Panc1 (cell line): ENCODE measurements at regions not wholly inside any gene's neighbourhood (a gene's known extent, or its start where the extent isn't known, plus 50 kb on each side); places are given as distances from the start of the nearest gene placed in this dataset.

Source experiments
- ATAC-seq: fragments of 200-7000 bp; cut with Tn5 transposase; 2 replicates; pipeline ENCODE4 v1.9.1; 2020; ENCODE audit warnings: mild to moderate bottlenecking, moderate library complexity
- BruUV-seq: library from RNA; stranded (reverse); fragments of 400-500 nt; replicated peaks from 2 replicates; lab custom pipeline; 2021; lab: Mats Ljungman, UMichigan
- CTCF ChIA-PET: fragments of 300-600 bp; sonication (Branson Sonifier 250); formaldehyde crosslinking; loops from one replicate; lab custom pipeline; 2022; ENCODE audit warnings: antibody characterized with exemption; lab: Charles Lee
- POLR2A ChIA-PET: fragments of 300-600 bp; sonication (Branson Sonifier 250); formaldehyde crosslinking; loops from one replicate; lab custom pipeline; 2022; ENCODE audit warnings: antibody characterized with exemption; lab: Charles Lee
- DNase-seq: peaks from one replicate; pipeline ENCODE4 v3.0.0-alpha.2; 2010; ENCODE audit warnings: low read depth, low spot score
- H3K27ac ChIP-seq: 2 replicates; pipeline ENCODE4 v1.5.1; 2011; ENCODE audit warnings: mild to moderate bottlenecking, low read length, inconsistent platforms
- H3K27me3 ChIP-seq: fragments of 200-500 bp; sonication (Bioruptor generic); 2 replicates; pipeline ENCODE4 v1.6.0; 2014; ENCODE audit warnings: low read length, inconsistent platforms; ENCODE audit not compliant: control insufficient read depth, insufficient read depth
- H3K36me3 ChIP-seq: fragments of 200-500 bp; sonication (Bioruptor generic); 2 replicates; pipeline ENCODE4 v1.5.1; 2014; ENCODE audit warnings: inconsistent platforms, mild to moderate bottlenecking, low read length, moderate library complexity; ENCODE audit not compliant: control insufficient read depth, insufficient read depth
- H3K4me1 ChIP-seq: 2 replicates; pipeline ENCODE4 v1.5.1; 2011; ENCODE audit warnings: inconsistent platforms, mild to moderate bottlenecking, low read length, moderate library complexity; ENCODE audit not compliant: control insufficient read depth, insufficient read depth
- H3K4me3 ChIP-seq, 2 experiments: 2 replicates each; pipeline ENCODE4 v1.5.1; 2011 to 2012; ENCODE audit warnings: low read depth in 2 of 2, low read length in 2 of 2, mild to moderate bottlenecking in 2 of 2, inconsistent platforms in 1 of 2, moderate library complexity in 1 of 2
- H3K9me3 ChIP-seq: fragments of 200-500 bp; sonication (Bioruptor generic); 2 replicates; pipeline ENCODE4 v1.5.1; 2014; ENCODE audit warnings: low read depth, mild to moderate bottlenecking, inconsistent platforms, low read length, moderate library complexity; ENCODE audit not compliant: control insufficient read depth, insufficient read depth
- CTCF ChIP-seq: fragments of 450-650 bp; IDR thresholded peaks from 2 replicates; pipeline ENCODE4 v1.5.1; 2017; ENCODE audit warnings: mild to moderate bottlenecking
- POLR2AphosphoS5 ChIP-seq: IDR thresholded peaks from 2 replicates; pipeline ENCODE4 v1.6.1; 2012; ENCODE audit warnings: mild to moderate bottlenecking, low read depth, low read length, moderate library complexity
- REST ChIP-seq, 2 experiments: IDR thresholded peaks; 2 replicates each; pipeline ENCODE4 v1.6.1; 2011 to 2012; ENCODE audit warnings: low read depth in 2 of 2, control low read depth in 1 of 2, low read length in 1 of 2, mild to moderate bottlenecking in 1 of 2, moderate library complexity in 1 of 2; ENCODE audit not compliant: insufficient read depth in 1 of 2
- SIN3A ChIP-seq: IDR thresholded peaks from 2 replicates; pipeline ENCODE4 v1.6.1; 2012; ENCODE audit warnings: low read depth, mild to moderate bottlenecking, low read length, moderate library complexity, borderline replicate concordance; ENCODE audit not compliant: insufficient read depth
- TCF7L2 ChIP-seq: IDR thresholded peaks from 2 replicates; pipeline ENCODE4 v1.6.1; 2011; ENCODE audit warnings: mild to moderate bottlenecking, low read depth, low read length, inconsistent platforms
- in situ Hi-C: cut with HindIII; loops from 2 replicates; pipeline ENCODE4 v1.10.0; 2016; ENCODE audit warnings: low sequenced_read_pairs, low pct_unique_long_range_greater_than_20kb
- intact Hi-C: fragments of 100-400 bp; cut with micrococcal nuclease; formaldehyde crosslinking; loops from one replicate; pipeline ENCODE4 v1.10.0; 2022; ENCODE audit not compliant: unreplicated experiment

DNA sequence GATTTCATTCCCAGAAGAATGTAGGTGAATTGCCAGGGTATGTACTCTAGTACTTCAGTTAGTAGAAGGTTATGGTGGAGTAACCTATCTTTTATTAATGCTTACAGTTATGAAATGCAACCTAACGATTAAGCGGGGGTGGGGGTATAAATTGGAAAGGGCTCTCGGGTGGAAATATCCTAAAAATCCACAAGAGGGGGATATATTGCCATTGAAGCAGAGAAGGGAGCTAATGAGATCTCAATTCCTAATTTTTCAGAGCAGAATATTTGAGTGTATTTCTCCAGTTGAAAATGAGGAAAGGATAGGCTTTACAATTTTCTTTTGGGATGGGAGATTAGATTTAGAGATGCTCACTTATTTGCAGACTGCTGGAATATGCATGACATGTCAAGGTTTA lies 90.8 kb downstream of the DNAJB9 start:
- Histone ChIP-seq H3K9me3 (no peaks in the 10 kb centered on the region), H3K4me1 (no peaks in the 10 kb centered on the region), H3K36me3 (no peaks in the 10 kb centered on the region), H3K27me3 (no peaks in the 10 kb centered on the region), H3K27ac (no peak overlapping the region), H3K4me3 (no peak overlapping the region)
- in situ Hi-C loops (no loop called here), intact Hi-C loops (no loop called here)
- TF ChIP-seq TCF7L2 (no peak), CTCF (peak; percentile 44; the same call in 1 of the 2 replicates), REST (IDR thresholded peaks at IDR 0.05; ENCODE audit: insufficient read depth in 1 of 2, low read depth in 2 of 2, low read length in 1 of 2) (no peak), POLR2AphosphoS5 (no peak), SIN3A (no peak)
- DNase-seq = no peak
- ATAC-seq = no peak
- POLR2A ChIA-PET = no interaction called here
- CTCF ChIA-PET = interaction anchor here (0.6 to 0.7 kb wide), 3 partner anchors 12 to 1188 kb away, joined by 3 to 6 read pairs (median 3); no protein-coding TSS in a partner anchor
- BruUV-seq = no TSS peak

- no TSS peak for BruUV-seq
- ATAC-seq (no peak), DNase-seq (no peak)
These were observed 93.2 kb downstream of the DNAJB9 start for GRCh38 chr7:108662783-108663362.

More at GRCh38 chr7:108662783-108663362, 93.2 kb downstream of the DNAJB9 start:
- Histone ChIP-seq H3K27ac (no peak overlapping the region), H3K36me3 (no peaks in the 10 kb centered on the region), H3K27me3 (no peaks in the 10 kb centered on the region), H3K4me3 (no peak overlapping the region), H3K9me3 (no peaks in the 10 kb centered on the region), H3K4me1 (no peaks in the 10 kb centered on the region)
- in situ Hi-C loops = no loop called here
- POLR2A ChIA-PET = no interaction called here
- intact Hi-C loops = no loop called here
- CTCF ChIA-PET = no interaction called here
- TF ChIP-seq REST (IDR thresholded peaks at IDR 0.05; ENCODE audit: insufficient read depth in 1 of 2, low read depth in 2 of 2, low read length in 1 of 2) = no peak
- TF ChIP-seq SIN3A = no peak
